Tibial artery (tissue), 4 donors: ENCODE measurements at regions not wholly inside any gene's neighbourhood (a gene's known extent, or its start where the extent isn't known, plus 50 kb on each side); places are given as distances from the start of the nearest gene placed in this dataset.

Experiments used
- DNase-seq, 2 donors: peaks; one replicate each; pipeline ENCODE4 v3.0.0-alpha.2; 2019
- H3K27ac ChIP-seq, 2 donors: fragments of 200-600 bp; sonication (generic) in 1 of 2; 1 replicate in 1 of 2; 2 replicates in 1 of 2; pipeline ENCODE4 v1.5.1; 2018 to 2019; ENCODE audit warnings: mild to moderate bottlenecking in 1 of 2
- H3K27me3 ChIP-seq, 2 donors: fragments of 200-600 bp; sonication (generic) in 1 of 2; one replicate each; pipeline versions ENCODE4 v1.5.1 to v1.6.0; 2016 to 2019
- H3K36me3 ChIP-seq, 3 donors: fragments of 200-600 bp; sonication (generic) in 2 of 3; one replicate each; pipeline ENCODE4 v1.5.1; 2016 to 2019; ENCODE audit warnings: mild to moderate bottlenecking in 2 of 3
- H3K4me1 ChIP-seq, 4 donors: fragments of 200-600 bp; sonication (generic) in 2 of 4; 1 replicate in 3 of 4; 2 replicates in 1 of 4; pipeline ENCODE4 v1.5.1; 2016 to 2019
- H3K4me3 ChIP-seq, 2 donors: fragments of 200-600 bp; sonication (generic) in 1 of 2; 1 replicate in 1 of 2; 2 replicates in 1 of 2; pipeline ENCODE4 v1.5.1; 2018 to 2019; ENCODE audit warnings: mild to moderate bottlenecking in 2 of 2
- H3K9me3 ChIP-seq, 3 donors: fragments of 200-600 bp; sonication (generic) in 1 of 3; one replicate each; pipeline ENCODE4 v1.5.1; 2016 to 2019
- intact Hi-C: fragments of 100-400 bp; cut with DNase I; formaldehyde crosslinking; loops from one replicate; pipeline ENCODE4 v1.15.0; 2023; ENCODE audit warnings: low total_unique reads
- TF ChIP-seq, protein P1 (sequence below), 2 experiments: fragments of 200-600 bp in 1 of 2; fragments of 450-650 bp in 1 of 2; IDR thresholded peaks; one replicate each; pipeline ENCODE4 v1.5.1; 2017 to 2019; ENCODE audit warnings: antibody characterized with exemption in 2 of 2, mild to moderate bottlenecking in 1 of 2, moderate library complexity in 1 of 2

DNA sequence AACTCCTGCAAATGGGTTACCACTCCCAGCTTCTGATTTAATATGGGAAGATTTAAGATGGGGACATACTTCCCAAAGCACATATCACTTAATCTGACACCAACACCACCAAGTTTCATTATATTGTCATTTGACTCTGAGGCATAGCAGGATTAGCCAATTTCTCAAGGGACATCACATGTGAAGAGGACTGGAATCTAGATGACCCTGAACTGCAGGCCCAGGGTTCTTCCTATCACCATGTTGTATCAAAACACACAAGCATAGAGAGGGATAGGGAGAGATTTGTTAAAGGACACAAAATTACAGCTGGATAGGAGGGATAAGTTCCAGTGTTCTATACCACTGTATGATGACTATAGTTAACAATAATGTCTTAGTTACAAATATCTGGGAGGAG is 168.3 kb upstream of the PPP2R2B start:
- no peaks in the 10 kb centered on the region for H3K4me1 ChIP-seq
- intact Hi-C loops: no loop called here
- no peak overlapping the region for H3K27ac ChIP-seq
- no peaks in the 10 kb centered on the region for H3K9me3 ChIP-seq
- no peaks in the 10 kb centered on the region for H3K36me3 ChIP-seq
- H3K27me3 ChIP-seq: no peaks in the 10 kb centered on the region
- no peak for DNase-seq
- TF ChIP-seq, protein P1, sequence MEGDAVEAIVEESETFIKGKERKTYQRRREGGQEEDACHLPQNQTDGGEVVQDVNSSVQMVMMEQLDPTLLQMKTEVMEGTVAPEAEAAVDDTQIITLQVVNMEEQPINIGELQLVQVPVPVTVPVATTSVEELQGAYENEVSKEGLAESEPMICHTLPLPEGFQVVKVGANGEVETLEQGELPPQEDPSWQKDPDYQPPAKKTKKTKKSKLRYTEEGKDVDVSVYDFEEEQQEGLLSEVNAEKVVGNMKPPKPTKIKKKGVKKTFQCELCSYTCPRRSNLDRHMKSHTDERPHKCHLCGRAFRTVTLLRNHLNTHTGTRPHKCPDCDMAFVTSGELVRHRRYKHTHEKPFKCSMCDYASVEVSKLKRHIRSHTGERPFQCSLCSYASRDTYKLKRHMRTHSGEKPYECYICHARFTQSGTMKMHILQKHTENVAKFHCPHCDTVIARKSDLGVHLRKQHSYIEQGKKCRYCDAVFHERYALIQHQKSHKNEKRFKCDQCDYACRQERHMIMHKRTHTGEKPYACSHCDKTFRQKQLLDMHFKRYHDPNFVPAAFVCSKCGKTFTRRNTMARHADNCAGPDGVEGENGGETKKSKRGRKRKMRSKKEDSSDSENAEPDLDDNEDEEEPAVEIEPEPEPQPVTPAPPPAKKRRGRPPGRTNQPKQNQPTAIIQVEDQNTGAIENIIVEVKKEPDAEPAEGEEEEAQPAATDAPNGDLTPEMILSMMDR (IDR thresholded peaks at IDR 0.05): no peak
- no peak overlapping the region for H3K4me3 ChIP-seq

DNA sequence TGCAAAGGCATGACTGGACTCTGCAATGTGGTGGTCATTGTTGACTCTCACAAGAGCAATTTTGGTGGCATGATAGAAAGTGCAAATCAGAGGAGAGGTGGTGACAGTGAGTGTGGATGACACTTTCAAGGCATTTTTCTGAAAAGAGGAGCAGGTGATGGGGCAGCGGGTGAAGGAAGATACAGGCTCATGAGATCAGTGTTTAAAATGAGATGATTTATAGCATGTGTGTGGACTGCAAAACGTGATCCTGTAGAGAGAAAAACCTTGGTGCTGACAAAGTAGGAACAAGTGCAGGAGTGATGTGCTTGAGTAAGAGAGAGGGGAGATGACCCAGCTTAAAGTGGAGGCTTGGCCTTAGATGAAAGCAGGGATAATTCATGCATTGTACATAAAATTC is 171.2 kb upstream of the PPP2R2B start:
- H3K27ac ChIP-seq: no peak overlapping the region
- intact Hi-C loops: no loop called here
- no peaks in the 10 kb centered on the region for H3K4me1 ChIP-seq
- DNase-seq: no peak
- TF ChIP-seq, protein P1 (IDR thresholded peaks at IDR 0.05): no peak
- H3K4me3 ChIP-seq: no peak overlapping the region
- H3K36me3 ChIP-seq: no peaks in the 10 kb centered on the region
- H3K27me3 ChIP-seq: no peaks in the 10 kb centered on the region
- H3K9me3 ChIP-seq: no peaks in the 10 kb centered on the region

DNA sequence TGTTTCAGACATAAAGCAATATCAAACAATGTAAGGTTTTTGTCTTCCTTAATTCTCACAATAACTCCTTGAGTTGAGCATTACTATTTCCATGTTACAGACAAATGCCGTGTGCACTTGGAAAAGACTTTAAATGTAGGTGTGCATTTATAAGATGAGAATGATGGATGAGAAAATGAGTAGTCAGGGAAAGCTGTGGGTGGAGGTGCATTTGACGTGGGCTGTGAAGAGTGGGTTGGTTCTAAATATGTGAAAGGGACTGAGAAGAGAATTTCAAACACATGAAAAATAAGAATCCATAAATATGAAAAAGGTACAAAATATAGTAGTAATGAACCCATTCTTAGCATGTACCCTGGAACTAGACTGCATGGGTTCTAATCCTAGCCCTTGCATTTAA is 171.6 kb upstream of the PPP2R2B start:
- H3K27me3 ChIP-seq: no peaks in the 10 kb centered on the region
- H3K9me3 ChIP-seq: no peaks in the 10 kb centered on the region
- no peak for DNase-seq
- no peaks in the 10 kb centered on the region for H3K4me1 ChIP-seq
- intact Hi-C loops: no loop called here
- TF ChIP-seq, protein P1 (IDR thresholded peaks at IDR 0.05): no peak
- H3K27ac ChIP-seq: no peak overlapping the region
- H3K4me3 ChIP-seq: no peak overlapping the region
- no peaks in the 10 kb centered on the region for H3K36me3 ChIP-seq

DNA sequence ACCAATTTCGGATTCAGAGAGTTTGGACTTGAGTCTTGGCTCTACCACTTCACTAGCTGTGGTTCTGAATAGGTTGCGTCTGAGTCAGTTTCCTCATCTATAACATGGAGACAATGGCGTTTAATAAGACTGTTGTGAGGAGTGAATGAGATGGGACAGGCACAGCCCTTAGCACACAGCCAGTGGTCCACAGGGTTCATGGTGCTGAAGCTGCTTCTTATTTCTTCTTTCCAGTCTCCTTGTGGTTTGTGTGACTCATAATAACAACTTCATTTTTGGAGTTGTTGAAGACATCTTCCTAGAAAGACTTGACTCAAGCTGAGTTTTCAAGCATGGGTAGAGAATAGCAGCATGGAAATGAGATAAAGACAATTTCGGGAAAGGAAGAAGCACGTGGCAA is 172.6 kb upstream of the PPP2R2B start:
- H3K4me1 ChIP-seq: no peaks in the 10 kb centered on the region
- H3K9me3 ChIP-seq: no peaks in the 10 kb centered on the region
- H3K27me3 ChIP-seq: no peaks in the 10 kb centered on the region
- no peak overlapping the region for H3K27ac ChIP-seq
- TF ChIP-seq, protein P1 (IDR thresholded peaks at IDR 0.05): no peak
- H3K4me3 ChIP-seq: no peak overlapping the region
- H3K36me3 ChIP-seq: no peaks in the 10 kb centered on the region
- intact Hi-C loops: no loop called here
- no peak for DNase-seq

DNA sequence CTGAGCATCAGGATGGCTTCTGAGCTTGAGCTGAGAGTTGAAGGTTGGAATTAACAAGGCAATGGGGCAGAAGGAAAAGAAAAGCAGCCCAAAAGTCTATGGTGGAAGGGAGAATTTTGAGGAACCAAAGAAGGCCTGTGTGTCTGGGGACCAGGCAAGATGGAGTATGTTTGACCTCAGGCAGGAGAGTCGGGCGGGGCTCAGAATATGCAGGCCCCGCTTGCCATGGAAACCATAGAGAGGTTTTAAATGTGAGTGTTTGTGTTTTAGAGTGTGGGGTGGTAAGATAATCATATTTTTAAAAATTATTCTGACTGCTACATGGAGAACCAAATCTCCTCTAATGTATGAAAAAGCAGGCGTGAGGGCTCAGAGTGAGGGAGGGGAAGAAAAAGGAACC is 174.0 kb upstream of the PPP2R2B start:
- H3K36me3 ChIP-seq: no peaks in the 10 kb centered on the region
- intact Hi-C loops: no loop called here
- TF ChIP-seq, protein P1 (IDR thresholded peaks at IDR 0.05): no peak
- no peaks in the 10 kb centered on the region for H3K9me3 ChIP-seq
- DNase-seq: no peak
- H3K27ac ChIP-seq: no peak overlapping the region
- no peaks in the 10 kb centered on the region for H3K27me3 ChIP-seq
- no peaks in the 10 kb centered on the region for H3K4me1 ChIP-seq
- H3K4me3 ChIP-seq: no peak overlapping the region
